ENCODE measurements at regions not wholly inside any gene's neighbourhood (a gene's known extent, or its start where the extent isn't known, plus 50 kb on each side); places are given as distances from the start of the nearest gene placed in this dataset.

- no peak for TF ChIP-seq CTCF (IDR thresholded peaks at IDR 0.05; ENCODE audit: insufficient read depth, low read length, poor library complexity, severe bottlenecking)
- no peaks in the 10 kb centered on the region for H3K27me3 ChIP-seq (ENCODE audit: control insufficient read depth, insufficient read depth, low read length)
- no peak for DNase-seq (ENCODE audit: low read depth)
- no peak overlapping the region for H3K4me3 ChIP-seq (ENCODE audit: low read depth, low read length)
- H3K36me3 ChIP-seq (ENCODE audit: control insufficient read depth, insufficient read depth, low read length), result no peaks in the 10 kb centered on the region
Measured at GRCh38 chr18:78138983-78139496, 840.6 kb upstream of the SALL3 start.

GRCh38 chr18:78140294-78140693 lies 839.3 kb upstream of the SALL3 start:
- H3K36me3 ChIP-seq (ENCODE audit: control insufficient read depth, insufficient read depth, low read length), result no peaks in the 10 kb centered on the region
- TF ChIP-seq CTCF (IDR thresholded peaks at IDR 0.05; ENCODE audit: insufficient read depth, low read length, poor library complexity, severe bottlenecking), result no peak
- H3K4me3 ChIP-seq (ENCODE audit: low read depth, low read length), result no peak overlapping the region
- H3K27me3 ChIP-seq (ENCODE audit: control insufficient read depth, insufficient read depth, low read length), result no peaks in the 10 kb centered on the region
- DNase-seq (ENCODE audit: low read depth), result no peak

GRCh38 chr18:78144669-78145068 lies 834.9 kb upstream of the SALL3 start:
- H3K27me3 ChIP-seq (ENCODE audit: control insufficient read depth, insufficient read depth, low read length), result no peaks in the 10 kb centered on the region
- no peak overlapping the region for H3K4me3 ChIP-seq (ENCODE audit: low read depth, low read length)
- no peaks in the 10 kb centered on the region for H3K36me3 ChIP-seq (ENCODE audit: control insufficient read depth, insufficient read depth, low read length)
- TF ChIP-seq CTCF (IDR thresholded peaks at IDR 0.05; ENCODE audit: insufficient read depth, low read length, poor library complexity, severe bottlenecking), result no peak
- no peak for DNase-seq (ENCODE audit: low read depth)

- no peak for TF ChIP-seq CTCF (IDR thresholded peaks at IDR 0.05; ENCODE audit: insufficient read depth, low read length, poor library complexity, severe bottlenecking)
- no peak for DNase-seq (ENCODE audit: low read depth)
- Histone ChIP-seq H3K36me3 (ENCODE audit: control insufficient read depth, insufficient read depth, low read length) (no peaks in the 10 kb centered on the region), H3K4me3 (ENCODE audit: low read depth, low read length) (no peak overlapping the region), H3K27me3 (ENCODE audit: control insufficient read depth, insufficient read depth, low read length) (no peaks in the 10 kb centered on the region)
Measured at GRCh38 chr18:78145096-78145495, 834.5 kb upstream of the SALL3 start.

- Histone ChIP-seq H3K4me3 (ENCODE audit: low read depth, low read length) (no peak overlapping the region), H3K27me3 (ENCODE audit: control insufficient read depth, insufficient read depth, low read length) (no peaks in the 10 kb centered on the region), H3K36me3 (ENCODE audit: control insufficient read depth, insufficient read depth, low read length) (no peaks in the 10 kb centered on the region)
- DNase-seq (ENCODE audit: low read depth), result no peak
- no peak for TF ChIP-seq CTCF (IDR thresholded peaks at IDR 0.05; ENCODE audit: insufficient read depth, low read length, poor library complexity, severe bottlenecking)
Measured at GRCh38 chr18:78146136-78147085, 833.2 kb upstream of the SALL3 start.
